NCI-H2029 treated with DMSO at 0.1 percent for 48 hours (cell line): ENCODE measurements at regions not wholly inside any gene's neighbourhood (a gene's known extent, or its start where the extent isn't known, plus 50 kb on each side); places are given as distances from the start of the nearest gene placed in this dataset.

Experiments
- DNase-seq: peaks from one replicate; lab custom pipeline; 2025; lab: John Stamatoyannopoulos, UW

GRCh38 chr4:163762741-163763140, 268.3 kb downstream of the TMA16 start:
- no peak for DNase-seq

GRCh38 chr4:163764569-163764968, 270.1 kb downstream of the TMA16 start:
- DNase-seq, result no peak

DNA sequence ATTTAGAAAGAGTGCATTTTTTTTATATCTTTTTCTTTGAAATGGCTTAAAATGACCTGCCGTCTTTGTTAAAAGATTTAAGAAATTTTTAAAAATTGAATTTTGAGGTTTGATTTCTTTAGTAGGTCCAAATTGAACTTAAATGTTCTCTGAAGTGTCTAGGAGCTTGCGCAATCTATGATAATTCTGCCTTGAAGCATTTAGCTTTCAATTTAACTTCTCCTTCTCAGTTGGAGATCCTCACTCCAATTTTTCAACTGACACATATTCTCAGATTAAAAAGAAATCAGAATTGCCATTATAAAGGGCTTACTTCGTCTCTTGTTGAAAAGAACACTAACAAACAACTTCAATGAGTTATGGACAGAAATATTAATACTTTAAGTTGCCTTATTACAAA, 273.5 kb downstream of the TMA16 start:
- no peak for DNase-seq

DNA sequence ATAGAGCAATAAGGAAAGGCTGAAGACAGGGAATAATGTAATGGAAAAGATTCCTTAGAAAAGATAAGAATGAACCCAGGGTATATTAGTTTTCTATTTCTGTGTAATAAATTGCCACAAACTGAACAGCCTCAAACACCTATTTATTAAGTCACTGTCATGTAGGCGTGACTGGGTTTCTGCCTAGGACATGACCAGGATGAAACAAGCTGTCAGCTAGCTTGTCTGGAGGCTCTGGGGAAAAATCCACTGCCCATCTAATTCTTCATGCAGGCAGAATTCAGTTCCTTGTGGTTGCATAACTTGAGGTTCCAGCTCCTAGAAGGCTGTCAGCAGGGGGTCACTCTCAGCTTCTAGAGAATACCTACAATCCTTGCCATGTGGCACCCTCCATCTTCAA, 277.7 kb downstream of the TMA16 start:
- DNase-seq, result no peak

DNA sequence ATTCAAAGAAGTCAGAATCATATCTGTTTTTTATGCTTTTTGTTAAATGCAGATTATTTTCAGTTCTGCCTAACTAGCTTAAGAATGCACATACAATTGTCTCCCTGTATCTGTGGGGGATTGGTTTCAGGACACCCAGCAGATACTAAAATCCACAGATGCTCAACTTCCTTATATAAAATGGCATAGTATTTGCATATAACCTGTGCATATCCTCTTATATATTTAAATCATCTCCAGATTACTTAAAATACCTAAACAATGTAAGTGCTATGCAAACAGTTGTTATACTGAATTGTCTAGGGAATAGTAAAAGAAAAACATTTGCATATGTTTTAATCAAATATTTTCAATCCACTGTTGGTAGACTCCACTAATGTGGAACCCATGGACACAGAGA, 279.4 kb downstream of the TMA16 start:
- no peak for DNase-seq

DNA sequence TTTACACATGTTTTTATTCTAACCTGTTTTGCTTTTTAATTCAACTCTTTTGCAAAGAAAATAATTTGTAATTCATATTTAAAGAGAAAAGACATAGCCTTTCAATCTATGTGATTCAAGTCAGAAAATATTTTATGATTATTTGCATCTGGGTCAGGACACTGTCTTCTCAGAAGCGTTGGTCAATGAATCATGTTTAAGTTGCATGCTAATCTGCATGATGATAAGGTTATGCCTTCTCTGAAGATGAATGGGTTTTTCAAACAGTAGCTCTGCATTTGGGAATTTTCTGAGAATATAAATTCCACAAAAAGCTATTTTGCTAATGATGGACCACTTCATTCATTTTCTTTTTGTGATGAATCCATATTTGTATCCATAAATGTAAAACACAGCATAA, 282.5 kb downstream of the TMA16 start:
- no peak for DNase-seq

- DNase-seq, result no peak
These were observed 287.2 kb downstream of the TMA16 start for GRCh38 chr4:163781726-163782125.

- DNase-seq, result no peak
These were observed 295.7 kb downstream of the TMA16 start for GRCh38 chr4:163790231-163790630.

GRCh38 chr4:163795885-163796284, 301.4 kb downstream of the TMA16 start:
- no peak for DNase-seq

DNA sequence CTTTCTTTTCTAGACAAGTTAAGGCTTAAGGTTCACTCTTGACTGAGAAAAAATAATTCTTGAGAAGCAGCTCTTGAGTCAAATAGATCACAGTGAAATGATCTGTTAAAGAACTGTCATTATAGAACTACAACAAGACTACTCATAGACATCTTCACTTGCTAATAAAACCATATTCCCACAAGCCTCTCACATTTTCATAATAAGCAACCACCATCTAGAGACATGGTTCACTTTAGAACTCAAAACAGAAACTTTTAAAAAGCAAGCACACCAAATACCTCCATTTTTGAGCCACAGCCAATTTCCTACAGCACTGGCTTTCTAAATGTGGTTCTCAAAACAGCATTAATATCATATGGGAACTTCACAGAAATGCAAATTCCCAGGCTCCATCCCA, 309.5 kb downstream of the TMA16 start:
- no peak for DNase-seq

DNA sequence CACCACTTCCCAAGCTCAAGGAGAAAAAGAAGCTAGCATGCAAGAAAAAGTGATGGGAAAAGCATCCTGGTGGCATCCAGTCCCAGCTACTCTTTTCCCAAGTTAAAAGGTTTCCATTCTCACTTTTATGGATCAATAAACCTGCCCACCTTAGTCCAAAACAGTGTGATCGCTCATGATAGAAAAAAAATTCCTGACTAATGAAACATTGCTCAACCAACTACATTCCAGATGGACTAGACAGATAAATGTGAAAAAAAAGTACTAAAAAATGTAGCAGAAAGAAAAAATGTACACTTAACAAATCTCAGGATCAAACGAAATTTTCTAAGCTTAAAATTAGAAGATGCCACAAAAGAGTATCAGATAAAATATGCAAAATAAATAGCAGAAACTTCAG, 312.2 kb downstream of the TMA16 start:
- DNase-seq, result no peak

DNA sequence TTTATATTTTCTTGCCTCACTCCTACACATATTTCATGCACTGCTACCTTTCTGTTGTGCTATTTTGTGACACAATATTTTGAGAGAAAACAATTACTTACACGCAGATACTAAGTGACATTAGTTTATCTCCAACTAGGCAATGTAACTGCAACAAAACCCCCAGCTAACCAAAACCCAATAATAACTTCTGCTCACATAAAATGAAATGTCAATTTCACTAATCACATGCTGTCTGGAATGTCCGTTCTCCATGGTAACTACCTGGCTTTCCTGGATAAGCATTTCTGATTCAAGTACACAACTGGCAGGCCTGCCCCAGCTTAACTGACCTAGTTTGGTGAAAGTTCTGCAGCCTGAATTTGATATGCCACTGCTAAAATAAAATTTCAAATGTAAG, 313.5 kb downstream of the TMA16 start:
- DNase-seq, result no peak

DNA sequence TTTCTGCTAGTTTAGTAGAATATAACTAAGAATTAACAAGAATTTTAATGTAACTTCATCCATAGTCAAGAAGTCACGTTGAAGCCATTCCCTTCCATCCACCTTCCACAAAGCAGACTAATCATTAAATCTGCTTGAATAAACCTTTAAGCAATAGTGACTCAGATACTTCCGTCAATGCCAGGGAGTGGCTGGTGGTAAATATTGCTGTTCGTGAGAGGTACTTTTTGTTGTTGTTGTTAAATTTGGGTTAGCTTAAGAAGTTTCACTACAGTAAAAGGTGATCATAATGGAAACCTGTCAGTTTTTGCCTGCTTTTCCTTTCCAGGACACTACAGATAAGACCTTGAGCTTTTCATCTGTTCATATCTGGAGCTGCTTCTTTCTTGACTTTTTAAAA, 316.3 kb downstream of the TMA16 start:
- no peak for DNase-seq

- no peak for DNase-seq
These were observed 321.3 kb downstream of the TMA16 start for GRCh38 chr4:163815776-163816175.

- no peak for DNase-seq
These were observed 322.0 kb downstream of the TMA16 start for GRCh38 chr4:163816494-163816893.

GRCh38 chr4:163818673-163819072, 324.2 kb downstream of the TMA16 start:
- DNase-seq, result no peak

- no peak for DNase-seq
These were observed 339.2 kb downstream of the TMA16 start for GRCh38 chr4:163833669-163834068.

DNA sequence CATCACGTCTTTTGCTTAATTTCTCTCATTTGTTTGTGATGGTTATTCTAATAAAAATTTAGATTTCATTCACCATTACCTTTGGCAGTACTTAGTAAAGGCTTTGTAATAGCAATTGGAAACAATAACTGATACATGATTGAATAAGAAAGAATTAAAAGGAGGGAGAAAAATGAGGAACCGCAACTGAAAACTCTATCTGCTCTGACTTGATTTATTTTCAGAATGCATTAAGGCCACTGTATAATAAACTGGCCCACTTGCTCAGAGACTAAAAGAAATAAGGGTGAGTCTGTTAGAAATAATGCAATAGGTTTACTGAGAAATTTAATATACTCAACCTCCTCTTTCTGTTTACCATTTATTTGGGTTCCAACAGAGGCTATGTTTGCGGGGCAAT, 351.5 kb downstream of the TMA16 start:
- no peak for DNase-seq

- no peak for DNase-seq
These were observed 357.8 kb downstream of the TMA16 start for GRCh38 chr4:163852246-163852645.

DNA sequence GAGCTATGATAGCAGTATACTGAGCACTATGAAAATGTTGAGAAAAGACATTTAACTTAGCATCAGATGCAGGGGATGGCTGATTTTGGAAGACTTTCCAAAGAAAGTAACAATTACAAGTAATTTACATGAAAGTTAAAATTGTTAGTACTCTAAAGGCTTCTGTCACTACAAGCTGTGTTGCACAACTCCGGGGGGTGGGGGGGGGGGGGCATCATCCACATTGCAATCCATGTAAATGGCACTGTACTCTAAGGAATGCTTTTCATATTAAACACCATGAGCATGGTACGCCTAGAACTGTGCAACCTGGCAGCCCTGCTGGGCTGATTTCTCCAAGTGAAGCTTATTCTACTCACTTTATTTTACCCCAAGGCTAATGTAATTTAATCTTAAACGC, 363.4 kb downstream of the TMA16 start:
- DNase-seq, result no peak

DNA sequence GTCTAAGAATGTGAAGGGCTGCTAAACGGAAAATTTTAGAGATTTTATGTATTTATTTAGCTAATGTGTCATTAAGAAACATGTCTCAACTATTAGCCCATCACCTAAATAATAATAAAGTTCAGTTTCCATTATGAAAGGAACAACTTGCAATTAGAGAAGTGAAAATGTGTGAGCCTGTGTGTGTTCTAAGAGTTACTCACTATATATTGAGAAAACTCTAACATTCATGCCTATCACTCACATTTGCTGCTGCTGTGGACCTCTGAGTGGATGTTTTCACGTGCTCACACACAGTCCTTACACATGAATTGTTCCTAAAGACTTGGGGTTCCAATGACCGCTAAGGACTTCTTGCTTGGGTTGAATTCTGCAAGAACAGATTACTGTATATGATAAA, 364.0 kb downstream of the TMA16 start:
- DNase-seq, result no peak

DNA sequence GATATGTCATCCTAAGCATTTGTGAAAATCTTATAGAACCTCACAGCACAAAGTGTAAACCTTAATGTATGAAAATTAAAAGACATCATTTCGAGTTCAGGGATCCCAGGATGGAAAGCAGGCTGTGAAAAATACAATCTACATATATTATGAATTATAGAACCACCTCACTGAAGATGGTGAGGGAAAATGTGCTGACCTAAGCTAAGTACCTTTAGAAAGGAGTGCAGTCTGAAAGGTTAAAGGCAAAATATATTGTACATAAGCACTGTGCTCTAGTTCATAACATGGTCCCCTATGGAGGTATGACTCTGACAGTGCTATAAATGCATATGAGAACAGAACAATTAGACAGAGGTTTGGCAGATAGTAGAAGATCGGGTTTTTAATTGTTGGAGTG, 368.6 kb downstream of the TMA16 start:
- no peak for DNase-seq

DNA sequence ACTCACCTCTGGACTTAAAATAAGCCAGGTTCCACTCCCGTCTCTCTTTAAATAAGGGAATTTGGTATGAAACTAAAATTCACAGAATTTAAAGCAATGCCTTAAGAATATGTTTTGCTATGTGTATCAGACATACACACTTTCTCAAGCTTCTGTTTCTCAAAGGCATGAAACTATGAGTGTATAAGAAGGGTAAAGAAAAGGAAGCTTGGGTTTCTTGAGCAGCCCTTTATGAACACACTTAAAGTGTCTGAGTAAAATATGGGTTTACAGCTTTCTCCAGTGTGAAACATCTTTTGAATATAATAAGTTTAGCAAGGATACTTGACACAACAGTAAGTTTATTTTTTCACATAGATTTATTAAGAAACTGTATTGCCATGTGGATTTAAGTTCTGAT, 370.5 kb downstream of the TMA16 start:
- no peak for DNase-seq

- no peak for DNase-seq
These were observed 372.3 kb downstream of the TMA16 start for GRCh38 chr4:163866728-163867315.

- no peak for DNase-seq
These were observed 374.0 kb downstream of the TMA16 start for GRCh38 chr4:163868445-163868844.
